Tibial artery (tissue), 4 donors: ENCODE measurements at regions not wholly inside any gene's neighbourhood (a gene's known extent, or its start where the extent isn't known, plus 50 kb on each side); places are given as distances from the start of the nearest gene placed in this dataset.

Experiments used
- DNase-seq, 2 donors: peaks; one replicate each; pipeline ENCODE4 v3.0.0-alpha.2; 2019
- H3K27ac ChIP-seq, 2 donors: fragments of 200-600 bp; sonication (generic) in 1 of 2; 1 replicate in 1 of 2; 2 replicates in 1 of 2; pipeline ENCODE4 v1.5.1; 2018 to 2019; ENCODE audit warnings: mild to moderate bottlenecking in 1 of 2
- H3K27me3 ChIP-seq, 2 donors: fragments of 200-600 bp; sonication (generic) in 1 of 2; one replicate each; pipeline versions ENCODE4 v1.5.1 to v1.6.0; 2016 to 2019
- H3K36me3 ChIP-seq, 3 donors: fragments of 200-600 bp; sonication (generic) in 2 of 3; one replicate each; pipeline ENCODE4 v1.5.1; 2016 to 2019; ENCODE audit warnings: mild to moderate bottlenecking in 2 of 3
- H3K4me1 ChIP-seq, 4 donors: fragments of 200-600 bp; sonication (generic) in 2 of 4; 1 replicate in 3 of 4; 2 replicates in 1 of 4; pipeline ENCODE4 v1.5.1; 2016 to 2019
- H3K4me3 ChIP-seq, 2 donors: fragments of 200-600 bp; sonication (generic) in 1 of 2; 1 replicate in 1 of 2; 2 replicates in 1 of 2; pipeline ENCODE4 v1.5.1; 2018 to 2019; ENCODE audit warnings: mild to moderate bottlenecking in 2 of 2
- H3K9me3 ChIP-seq, 3 donors: fragments of 200-600 bp; sonication (generic) in 1 of 3; one replicate each; pipeline ENCODE4 v1.5.1; 2016 to 2019
- intact Hi-C: fragments of 100-400 bp; cut with DNase I; formaldehyde crosslinking; loops from one replicate; pipeline ENCODE4 v1.15.0; 2023; ENCODE audit warnings: low total_unique reads
- TF ChIP-seq, protein P1 (sequence below), 2 experiments: fragments of 200-600 bp in 1 of 2; fragments of 450-650 bp in 1 of 2; IDR thresholded peaks; one replicate each; pipeline ENCODE4 v1.5.1; 2017 to 2019; ENCODE audit warnings: antibody characterized with exemption in 2 of 2, mild to moderate bottlenecking in 1 of 2, moderate library complexity in 1 of 2

DNA sequence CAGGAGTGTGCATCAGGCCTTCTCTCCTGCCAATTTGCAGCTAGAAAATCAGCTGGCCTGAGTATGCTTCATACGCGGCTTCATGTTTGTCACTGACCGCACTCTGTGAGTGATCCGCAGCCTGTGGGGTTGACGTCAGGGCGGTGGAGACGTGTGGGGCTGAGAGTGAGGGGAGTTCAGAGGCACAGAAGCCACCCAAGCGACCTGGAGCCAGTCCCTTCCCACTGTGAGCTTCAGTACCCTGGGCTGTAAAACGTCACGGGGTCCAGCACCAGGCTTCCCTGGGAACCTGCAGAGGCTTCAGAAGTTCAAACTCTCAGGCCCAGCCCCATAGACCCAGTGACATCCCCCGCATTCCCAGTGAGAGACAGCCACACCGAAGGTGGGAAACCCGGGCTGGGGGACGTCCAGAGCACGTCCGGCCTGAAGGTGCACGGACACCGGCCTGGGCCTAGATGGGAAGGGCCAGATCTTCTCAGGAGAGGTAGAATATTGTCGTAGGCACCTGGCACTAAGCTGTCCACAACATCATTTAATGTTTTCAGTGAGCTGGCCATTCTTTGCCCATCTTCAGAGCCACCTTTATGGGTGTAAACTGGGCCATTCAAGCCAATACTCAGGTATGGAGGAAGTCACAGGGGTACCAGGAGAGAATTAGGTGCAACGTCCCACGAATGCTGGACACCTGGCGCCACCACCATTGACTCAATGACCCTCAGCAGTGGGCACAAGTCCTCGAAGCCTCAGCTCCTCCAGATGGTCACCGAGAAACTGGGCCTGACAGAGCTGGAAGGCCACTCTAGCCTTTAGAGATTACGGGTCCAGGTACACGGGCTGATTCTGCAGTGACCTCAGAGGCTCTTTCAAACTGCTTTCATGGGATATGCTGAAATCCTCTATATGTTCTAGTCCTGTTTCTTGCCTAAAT is 235.6 kb upstream of the MYT1L start:
- no peak for DNase-seq
- Histone ChIP-seq H3K9me3 (no peaks in the 10 kb centered on the region), H3K27me3 (peaks cover 0 to 8% of the 10 kb centered on the region in 2 donors), H3K27ac (no peak overlapping the region), H3K4me1 (no peaks in the 10 kb centered on the region), H3K36me3 (no peaks in the 10 kb centered on the region), H3K4me3 (no peak overlapping the region)
- TF ChIP-seq, protein P1, sequence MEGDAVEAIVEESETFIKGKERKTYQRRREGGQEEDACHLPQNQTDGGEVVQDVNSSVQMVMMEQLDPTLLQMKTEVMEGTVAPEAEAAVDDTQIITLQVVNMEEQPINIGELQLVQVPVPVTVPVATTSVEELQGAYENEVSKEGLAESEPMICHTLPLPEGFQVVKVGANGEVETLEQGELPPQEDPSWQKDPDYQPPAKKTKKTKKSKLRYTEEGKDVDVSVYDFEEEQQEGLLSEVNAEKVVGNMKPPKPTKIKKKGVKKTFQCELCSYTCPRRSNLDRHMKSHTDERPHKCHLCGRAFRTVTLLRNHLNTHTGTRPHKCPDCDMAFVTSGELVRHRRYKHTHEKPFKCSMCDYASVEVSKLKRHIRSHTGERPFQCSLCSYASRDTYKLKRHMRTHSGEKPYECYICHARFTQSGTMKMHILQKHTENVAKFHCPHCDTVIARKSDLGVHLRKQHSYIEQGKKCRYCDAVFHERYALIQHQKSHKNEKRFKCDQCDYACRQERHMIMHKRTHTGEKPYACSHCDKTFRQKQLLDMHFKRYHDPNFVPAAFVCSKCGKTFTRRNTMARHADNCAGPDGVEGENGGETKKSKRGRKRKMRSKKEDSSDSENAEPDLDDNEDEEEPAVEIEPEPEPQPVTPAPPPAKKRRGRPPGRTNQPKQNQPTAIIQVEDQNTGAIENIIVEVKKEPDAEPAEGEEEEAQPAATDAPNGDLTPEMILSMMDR (IDR thresholded peaks at IDR 0.05): no peak
- intact Hi-C loops: no loop called here

DNA sequence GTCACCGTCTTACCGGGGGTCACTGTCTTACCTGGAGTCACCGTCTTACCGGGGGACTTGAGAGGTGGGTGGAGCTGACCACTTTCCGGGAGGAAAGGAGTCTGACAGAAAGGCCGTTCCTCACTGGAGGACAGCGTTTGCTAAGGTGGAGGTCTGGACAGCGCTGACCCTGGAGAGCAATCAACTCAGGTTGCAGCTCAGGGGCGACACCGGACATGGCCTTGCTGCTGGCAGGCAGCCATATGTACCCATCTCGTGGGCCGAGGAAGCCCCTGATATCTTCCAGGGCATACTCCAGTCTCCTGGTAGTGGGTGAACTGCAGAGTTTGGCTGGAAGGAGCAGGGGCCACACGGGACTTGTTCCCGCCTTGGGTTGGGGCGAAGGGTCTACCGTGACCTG is 234.6 kb upstream of the MYT1L start:
- Histone ChIP-seq H3K9me3 (no peaks in the 10 kb centered on the region), H3K36me3 (no peaks in the 10 kb centered on the region), H3K27me3 (peaks cover 0 to 4% of the 10 kb centered on the region in 2 donors), H3K27ac (no peak overlapping the region), H3K4me3 (no peak overlapping the region), H3K4me1 (no peaks in the 10 kb centered on the region)
- no peak for DNase-seq
- intact Hi-C loops: no loop called here
- TF ChIP-seq, protein P1 (IDR thresholded peaks at IDR 0.05): no peak

DNA sequence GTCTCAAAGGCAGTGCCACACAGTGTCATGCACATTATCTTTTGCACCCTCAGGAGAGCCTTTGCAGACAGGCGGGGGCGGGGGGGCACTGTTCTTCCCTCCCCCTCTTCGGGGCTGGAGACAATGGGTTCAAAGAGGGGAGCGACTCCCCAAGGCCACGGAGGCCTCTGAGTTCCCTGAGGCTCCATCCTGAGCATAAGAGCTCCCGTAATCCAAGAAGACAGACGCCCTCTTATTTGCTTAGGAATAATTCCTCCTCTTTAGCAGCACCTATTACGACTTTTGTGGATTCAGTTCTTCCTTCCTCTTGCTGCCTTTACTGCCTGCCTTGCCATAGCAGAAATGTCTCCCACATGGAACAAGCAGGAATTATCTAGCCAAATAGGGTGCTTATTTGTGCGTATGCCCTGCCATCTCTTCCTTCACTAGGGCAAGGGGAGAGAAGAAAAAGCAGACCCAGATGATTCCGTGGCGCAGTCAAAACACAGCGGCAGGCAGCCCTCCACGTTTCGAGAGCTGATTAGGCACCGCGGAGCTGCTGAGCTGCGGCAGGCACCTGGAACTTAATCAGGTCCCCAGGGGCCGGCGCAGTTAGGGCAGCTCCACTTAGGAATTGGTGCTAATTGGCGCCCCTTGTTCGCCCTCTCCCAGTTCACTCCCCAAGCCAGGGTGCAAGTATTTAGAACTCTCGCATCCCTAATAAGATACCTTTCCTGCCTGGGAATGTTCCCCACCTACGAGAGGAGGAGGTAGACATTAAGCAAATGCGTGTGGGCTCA is 233.4 kb upstream of the MYT1L start:
- Histone ChIP-seq H3K4me3 (no peak overlapping the region), H3K27me3 (no peaks in the 10 kb centered on the region), H3K36me3 (no peaks in the 10 kb centered on the region), H3K4me1 (no peaks in the 10 kb centered on the region), H3K9me3 (no peaks in the 10 kb centered on the region), H3K27ac (no peak overlapping the region)
- no peak for DNase-seq
- intact Hi-C loops: no loop called here
- TF ChIP-seq, protein P1 (IDR thresholded peaks at IDR 0.05): no peak

DNA sequence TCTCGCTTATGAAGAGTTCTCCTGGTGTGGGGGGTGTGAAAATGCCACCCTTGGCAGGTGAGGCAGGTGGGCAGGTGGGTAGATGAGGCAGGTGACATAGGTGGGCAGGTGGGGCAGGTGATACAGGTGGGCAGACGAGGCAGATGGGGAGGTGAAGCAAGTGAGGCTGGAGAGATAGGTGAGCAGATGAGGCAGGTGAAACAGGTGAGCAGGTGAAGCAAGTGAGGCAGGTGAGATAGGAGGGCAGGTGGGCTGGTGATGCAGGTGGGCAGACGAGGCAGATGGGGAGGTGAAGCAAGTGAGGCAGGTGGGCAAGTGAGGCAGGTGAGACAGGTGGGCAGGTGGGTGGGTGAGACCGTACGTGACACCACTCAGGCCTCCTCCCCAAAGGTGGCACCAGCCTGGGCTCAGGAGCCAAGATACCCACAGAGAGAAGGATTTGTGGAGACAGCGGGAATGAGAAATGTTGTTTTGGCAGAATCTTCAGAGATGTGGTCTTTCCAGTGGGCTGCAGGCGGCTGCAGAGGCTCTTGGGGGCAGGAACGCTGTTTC is 232.3 kb upstream of the MYT1L start:
- Histone ChIP-seq H3K4me1 (no peaks in the 10 kb centered on the region), H3K27ac (no peak overlapping the region), H3K36me3 (no peaks in the 10 kb centered on the region), H3K27me3 (no peaks in the 10 kb centered on the region), H3K9me3 (no peaks in the 10 kb centered on the region), H3K4me3 (no peak overlapping the region)
- intact Hi-C loops: no loop called here
- DNase-seq: no peak
- TF ChIP-seq, protein P1 (IDR thresholded peaks at IDR 0.05): no peak

DNA sequence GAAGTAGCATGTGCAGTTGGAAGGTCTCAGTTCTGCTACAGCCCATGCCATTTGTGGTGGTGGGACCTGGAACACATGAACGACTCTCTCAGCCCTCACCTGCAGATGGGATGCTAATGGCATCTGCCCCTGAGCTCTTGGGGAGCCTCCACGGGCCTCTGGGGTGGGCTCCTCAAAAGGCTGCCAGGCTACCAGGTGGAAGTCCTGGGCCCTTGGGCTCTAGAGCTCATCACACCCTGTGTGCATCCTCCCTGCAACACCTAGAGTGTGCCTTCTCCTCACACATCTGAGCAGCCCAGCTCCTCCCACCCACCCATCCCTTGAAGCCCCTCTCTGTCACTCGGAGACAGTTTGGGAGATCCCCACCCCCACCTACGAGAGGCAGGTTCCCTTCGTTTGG is 231.8 kb upstream of the MYT1L start:
- no peak overlapping the region for H3K27ac ChIP-seq
- no peaks in the 10 kb centered on the region for H3K36me3 ChIP-seq
- H3K4me1 ChIP-seq: no peaks in the 10 kb centered on the region
- DNase-seq: no peak
- no peaks in the 10 kb centered on the region for H3K27me3 ChIP-seq
- H3K9me3 ChIP-seq: no peaks in the 10 kb centered on the region
- intact Hi-C loops: no loop called here
- TF ChIP-seq, protein P1 (IDR thresholded peaks at IDR 0.05): no peak
- H3K4me3 ChIP-seq: no peak overlapping the region
